ENCODE measurements at regions not wholly inside any gene's neighbourhood (a gene's known extent, or its start where the extent isn't known, plus 50 kb on each side); places are given as distances from the start of the nearest gene placed in this dataset.

- H3K9me1 ChIP-seq (ENCODE audit: insufficient read depth, low read length): no peaks in the 10 kb centered on the region
- intact Hi-C loops (cut with micrococcal nuclease) (no loop called here), dilution Hi-C loops (cut with HindIII; ENCODE audit: low sequenced_read_pairs, unreplicated experiment) (no loop called here), in situ Hi-C loops (cut with MboI; ENCODE audit: low sequenced_read_pairs) (no loop called here)
- no peak overlapping the region for H3K23ac ChIP-seq (ENCODE audit: low read depth, low read length)
- H4K5ac ChIP-seq (ENCODE audit: low read depth, low read length): no peak overlapping the region
- no TSS peak for BruUV-seq (replicated peaks)
- H3K27ac ChIP-seq (ENCODE audit: insufficient read depth, low read length): no peak overlapping the region
- no peak overlapping the region for H3K4ac ChIP-seq (ENCODE audit: low read depth, low read length)
- H4K91ac ChIP-seq (ENCODE audit: insufficient read depth, low read depth, low read length): no peak overlapping the region
- H2AK9ac ChIP-seq (replicated peaks; ENCODE audit: low read depth, low read length, poor library complexity): no peak overlapping the region
- no peak overlapping the region for H3K18ac ChIP-seq (ENCODE audit: low read depth, low read length)
- no peaks in the 10 kb centered on the region for H3K36me3 ChIP-seq (ENCODE audit: control insufficient read depth, insufficient read depth, low read length)
- H2BK5ac ChIP-seq (ENCODE audit: low read depth, low read length, poor library complexity, severe bottlenecking): no peak overlapping the region
- no peak overlapping the region for H3K56ac ChIP-seq (ENCODE audit: extremely low read depth, insufficient read depth, low read length)
- H3K9ac ChIP-seq (ENCODE audit: low read depth, low read length): no peak overlapping the region
- TF ChIP-seq BHLHE40 (IDR thresholded peaks at IDR 0.05; ENCODE audit: low read depth, low read length): no peak
- no peak for TF ChIP-seq SMC3 (IDR thresholded peaks at IDR 0.05; ENCODE audit: low read depth, low read length)
- no peak for TF ChIP-seq RFX5 (IDR thresholded peaks at IDR 0.05; ENCODE audit: low read depth, low read length)
- TF ChIP-seq USF2 (IDR thresholded peaks at IDR 0.05; ENCODE audit: low read depth, low read length): no peak
- no peak for TF ChIP-seq ELK1 (IDR thresholded peaks at IDR 0.05; ENCODE audit: borderline replicate concordance, low read depth, low read length)
- no peak for TF ChIP-seq MXI1 (IDR thresholded peaks at IDR 0.05; ENCODE audit: borderline replicate concordance, low read depth, low read length)
- no peak for TF ChIP-seq MAZ (IDR thresholded peaks at IDR 0.05; ENCODE audit: borderline replicate concordance, low read depth, low read length)
- no peak for TF ChIP-seq RCOR1 (IDR thresholded peaks at IDR 0.05; ENCODE audit: insufficient replicate concordance, low read length)
- TF ChIP-seq NFE2L2 (IDR thresholded peaks at IDR 0.05; ENCODE audit: low read depth, low read length): no peak
- no peak for TF ChIP-seq CTCF (conservative IDR thresholded peaks at IDR 0.05; ENCODE audit: low read depth, low read length)
- TF ChIP-seq RAD21 (IDR thresholded peaks at IDR 0.05; ENCODE audit: low read length): no peak
- TF ChIP-seq MAFK (IDR thresholded peaks at IDR 0.05; ENCODE audit: low read depth, low read length): no peak
- TF ChIP-seq CHD1 (IDR thresholded peaks at IDR 0.05; ENCODE audit: low read depth, low read length): no peak
- no peak for TF ChIP-seq POLR2A (IDR thresholded peaks at IDR 0.05; ENCODE audit: low read depth, low read length)
- H3K4me3 ChIP-seq (ENCODE audit: insufficient read depth, low read depth, low read length): no peak overlapping the region
- H4K20me1 ChIP-seq (ENCODE audit: insufficient read depth, low read length): no peaks in the 10 kb centered on the region
- no peak overlapping the region for H3K4me2 ChIP-seq (ENCODE audit: low read depth, low read length)
- no peaks in the 10 kb centered on the region for H3K27me3 ChIP-seq (ENCODE audit: control insufficient read depth, insufficient read depth, low read length)
- DNase-seq: no peak
- no peak overlapping the region for H4K8ac ChIP-seq (ENCODE audit: low read depth in 2 of 2, low read length in 2 of 2)
- H3K9me3 ChIP-seq (ENCODE audit: control insufficient read depth, insufficient read depth, low read length): peaks cover 35% of the 10 kb centered on the region
- H3K79me1 ChIP-seq (ENCODE audit: low read depth in 1 of 2, low read length in 2 of 2): no peaks in the 10 kb centered on the region
- no peak overlapping the region for H2BK15ac ChIP-seq (ENCODE audit: low read depth, low read length)
- ATAC-seq (ENCODE audit: low read depth): no peak
- WGBS, 2 experiments (ENCODE audit: extremely low coverage in 2 of 2, insufficient read length in 1 of 2): no CpG with 5 or more reads among the region's 4 CpGs
- H3K14ac ChIP-seq (replicated peaks; ENCODE audit: low read depth, low read length): no peak overlapping the region
- H3K4me1 ChIP-seq (ENCODE audit: control insufficient read depth, insufficient read depth, low read length): no peaks in the 10 kb centered on the region
- ChIA-PET POLR2A (ENCODE audit: unreplicated experiment) (no interaction called here), CTCF (no interaction called here)
- H2BK120ac ChIP-seq (ENCODE audit: low read depth, low read length): no peak overlapping the region
- no peak overlapping the region for H2AK5ac ChIP-seq (ENCODE audit: low read depth, low read length)
- H2BK20ac ChIP-seq (ENCODE audit: low read depth, low read length): no peak overlapping the region
- no peak overlapping the region for H2AFZ ChIP-seq (replicated peaks; ENCODE audit: low read length, poor library complexity)
Observed at GRCh38 chr1:4397196-4397595, 257.2 kb upstream of the AJAP1 start.
